ENCODE measurements at regions not wholly inside any gene's neighbourhood (a gene's known extent, or its start where the extent isn't known, plus 50 kb on each side); places are given as distances from the start of the nearest gene placed in this dataset.

DNA sequence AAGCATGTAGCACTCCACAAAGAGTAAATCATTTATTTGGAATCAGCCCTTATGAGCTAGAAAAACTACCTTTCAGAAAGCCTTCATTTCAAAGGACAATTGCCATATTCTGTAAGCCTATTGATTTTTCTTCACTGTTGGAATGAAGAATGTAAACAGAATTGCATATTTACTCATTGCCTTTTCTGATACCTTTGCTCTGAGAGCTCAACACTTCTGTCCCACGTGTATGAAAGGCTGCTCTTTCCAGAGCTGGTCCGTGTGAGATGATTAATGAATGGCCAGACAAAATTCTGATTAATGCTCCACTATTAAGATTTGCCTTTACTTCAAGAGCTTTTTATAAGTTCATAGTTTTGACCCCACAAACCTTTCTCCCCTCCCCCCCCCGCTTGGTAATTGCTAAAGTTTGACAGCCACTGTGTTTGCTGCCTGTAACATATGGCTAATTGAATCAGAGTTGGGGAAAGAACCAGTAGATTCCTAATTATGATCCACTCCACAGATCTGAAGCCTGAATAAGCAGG lies 63.0 kb upstream of the PLEKHA5 start:
- H4K8ac ChIP-seq (ENCODE audit: low read length), result no peak overlapping the region
- 25% methylated on average over 2 of the region's 3 CpGs for WGBS
- H3K9me3 ChIP-seq (ENCODE audit: control insufficient read depth, low read length), result no peaks in the 10 kb centered on the region

DNA sequence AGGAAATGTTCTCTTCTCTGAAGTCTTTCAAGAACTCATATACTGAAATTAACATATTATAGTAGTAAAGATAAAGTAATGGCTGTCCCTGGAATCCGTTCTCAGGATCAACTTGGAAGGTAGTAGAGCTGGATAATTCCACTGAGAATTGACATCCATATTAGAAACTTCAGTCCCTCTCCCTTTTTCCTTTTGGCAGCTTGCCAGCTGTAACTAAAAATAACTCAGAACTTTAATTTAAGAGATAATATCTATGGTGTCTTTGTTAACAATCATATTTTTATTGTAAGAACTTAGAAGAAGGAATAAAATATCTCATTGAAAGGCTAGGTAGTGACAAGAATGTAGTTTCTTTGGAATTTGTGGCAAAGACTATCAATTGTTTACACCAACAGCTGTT lies 61.4 kb upstream of the PLEKHA5 start:
- Histone ChIP-seq H3K36me3 (ENCODE audit: control insufficient read depth in 1 of 2, insufficient read depth in 2 of 2, low read depth in 1 of 2, low read length in 2 of 2) (no peaks in the 10 kb centered on the region), H2BK120ac (ENCODE audit: low read depth, low read length) (no peak overlapping the region), H3K14ac (ENCODE audit: low read length in 2 of 2) (no peak overlapping the region), H2BK15ac (ENCODE audit: low read depth, poor library complexity, severe bottlenecking) (no peak overlapping the region), H3K18ac (ENCODE audit: low read depth in 1 of 2, low read length in 2 of 2) (no peak overlapping the region), H3K79me1 (replicated peaks; ENCODE audit: low read length, poor library complexity, severe bottlenecking) (no peaks in the 10 kb centered on the region), H3K9ac (ENCODE audit: low read length) (no peak overlapping the region), H3K4me1 (ENCODE audit: control insufficient read depth, insufficient read depth, low read depth, low read length) (peaks cover 1% of the 10 kb centered on the region), H2AFZ (ENCODE audit: low read depth, low read length) (no peak overlapping the region), H2BK5ac (ENCODE audit: low read depth, low read length, poor library complexity, severe bottlenecking) (no peak overlapping the region), H3K27ac (ENCODE audit: low read length, poor library complexity, severe bottlenecking) (no peak overlapping the region), H2BK12ac (ENCODE audit: low read length in 2 of 2) (no peak overlapping the region), H3K27me3 (ENCODE audit: control insufficient read depth in 1 of 2, insufficient read depth in 1 of 2, low read length in 2 of 2) (no peaks in the 10 kb centered on the region), H4K91ac (ENCODE audit: low read length) (no peak overlapping the region), H3K23ac (ENCODE audit: low read length in 2 of 2) (no peak overlapping the region), H2AK5ac (ENCODE audit: low read length, severe bottlenecking) (no peak overlapping the region), H4K8ac (ENCODE audit: low read length) (no peak overlapping the region), H3K4me2 (ENCODE audit: low read length, poor library complexity, severe bottlenecking) (no peak overlapping the region), H3K9me3 (ENCODE audit: control insufficient read depth, low read length) (no peaks in the 10 kb centered on the region), H3K4ac (ENCODE audit: low read depth in 1 of 2, low read length in 2 of 2) (no peak overlapping the region), H3K4me3 (ENCODE audit: insufficient read depth in 1 of 2, low read depth in 1 of 2, low read length in 2 of 2) (no peak overlapping the region)
- peak; percentile 15 for DNase-seq
- WGBS, result no CpG with 5 or more reads among the region's 1 CpG

More for the DNA sequence above, 63.0 kb upstream of the PLEKHA5 start:
- no peak overlapping the region for H2BK5ac ChIP-seq (ENCODE audit: low read depth, low read length, poor library complexity, severe bottlenecking)
- no peak overlapping the region for H4K91ac ChIP-seq (ENCODE audit: low read length)
- peak overlapping the region; percentile 16 for H3K27ac ChIP-seq (ENCODE audit: low read length, poor library complexity, severe bottlenecking)
- no peak overlapping the region for H3K4me2 ChIP-seq (ENCODE audit: low read length, poor library complexity, severe bottlenecking)
- H3K14ac ChIP-seq (ENCODE audit: low read length in 2 of 2), result no peak overlapping the region
- no peak overlapping the region for H2AFZ ChIP-seq (ENCODE audit: low read depth, low read length)
- H3K27me3 ChIP-seq (ENCODE audit: control insufficient read depth in 1 of 2, insufficient read depth in 1 of 2, low read length in 2 of 2), result no peaks in the 10 kb centered on the region
- H3K4me1 ChIP-seq (ENCODE audit: control insufficient read depth, insufficient read depth, low read depth, low read length), result peaks cover 1% of the 10 kb centered on the region
- H3K4me3 ChIP-seq (ENCODE audit: insufficient read depth in 1 of 2, low read depth in 1 of 2, low read length in 2 of 2), result no peak overlapping the region
- no peaks in the 10 kb centered on the region for H3K36me3 ChIP-seq (ENCODE audit: control insufficient read depth in 1 of 2, insufficient read depth in 2 of 2, low read depth in 1 of 2, low read length in 2 of 2)
- H3K9ac ChIP-seq (ENCODE audit: low read length), result no peak overlapping the region
- H2BK15ac ChIP-seq (ENCODE audit: low read depth, poor library complexity, severe bottlenecking), result no peak overlapping the region
- no peak overlapping the region for H3K4ac ChIP-seq (ENCODE audit: low read depth in 1 of 2, low read length in 2 of 2)
- no peaks in the 10 kb centered on the region for H3K79me1 ChIP-seq (replicated peaks; ENCODE audit: low read length, poor library complexity, severe bottlenecking)
- no peak overlapping the region for H3K23ac ChIP-seq (ENCODE audit: low read length in 2 of 2)
- DNase-seq, result no peak
- no peak overlapping the region for H2BK120ac ChIP-seq (ENCODE audit: low read depth, low read length)
- H3K18ac ChIP-seq (ENCODE audit: low read depth in 1 of 2, low read length in 2 of 2), result no peak overlapping the region
- no peak overlapping the region for H2AK5ac ChIP-seq (ENCODE audit: low read length, severe bottlenecking)
- H2BK12ac ChIP-seq (ENCODE audit: low read length in 2 of 2), result no peak overlapping the region

- no peak overlapping the region for H3K23ac ChIP-seq (ENCODE audit: low read length in 2 of 2)
- H4K8ac ChIP-seq (ENCODE audit: low read length), result no peak overlapping the region
- H3K4me3 ChIP-seq (ENCODE audit: insufficient read depth in 1 of 2, low read depth in 1 of 2, low read length in 2 of 2), result no peak overlapping the region
- H2BK12ac ChIP-seq (ENCODE audit: low read length in 2 of 2), result no peak overlapping the region
- no peaks in the 10 kb centered on the region for H3K36me3 ChIP-seq (ENCODE audit: control insufficient read depth in 1 of 2, insufficient read depth in 2 of 2, low read depth in 1 of 2, low read length in 2 of 2)
- DNase-seq, result no peak
- no peak overlapping the region for H3K4me2 ChIP-seq (ENCODE audit: low read length, poor library complexity, severe bottlenecking)
- H2AK5ac ChIP-seq (ENCODE audit: low read length, severe bottlenecking), result no peak overlapping the region
- peak overlapping the region in 1 of 2 experiments; percentile 41 for H3K4ac ChIP-seq (ENCODE audit: low read depth in 1 of 2, low read length in 2 of 2)
- no peak overlapping the region for H3K9ac ChIP-seq (ENCODE audit: low read length)
- no peaks in the 10 kb centered on the region for H3K79me1 ChIP-seq (replicated peaks; ENCODE audit: low read length, poor library complexity, severe bottlenecking)
- H3K18ac ChIP-seq (ENCODE audit: low read depth in 1 of 2, low read length in 2 of 2), result no peak overlapping the region
- no peak overlapping the region for H2BK120ac ChIP-seq (ENCODE audit: low read depth, low read length)
- H3K27ac ChIP-seq (ENCODE audit: low read length, poor library complexity, severe bottlenecking), result no peak overlapping the region
- H2AFZ ChIP-seq (ENCODE audit: low read depth, low read length), result no peak overlapping the region
- no peaks in the 10 kb centered on the region for H3K27me3 ChIP-seq (ENCODE audit: control insufficient read depth in 1 of 2, insufficient read depth in 1 of 2, low read length in 2 of 2)
- no peak overlapping the region for H2BK5ac ChIP-seq (ENCODE audit: low read depth, low read length, poor library complexity, severe bottlenecking)
- H2BK15ac ChIP-seq (ENCODE audit: low read depth, poor library complexity, severe bottlenecking), result no peak overlapping the region
- H3K4me1 ChIP-seq (ENCODE audit: control insufficient read depth, insufficient read depth, low read depth, low read length), result peaks cover 1% of the 10 kb centered on the region
- 92% methylated on average over 1 of the region's 1 CpG for WGBS
- H4K91ac ChIP-seq (ENCODE audit: low read length), result no peak overlapping the region
- H3K9me3 ChIP-seq (ENCODE audit: control insufficient read depth, low read length), result no peaks in the 10 kb centered on the region
- H3K14ac ChIP-seq (ENCODE audit: low read length in 2 of 2), result no peak overlapping the region
These were observed 59.2 kb upstream of the PLEKHA5 start for GRCh38 chr12:19070341-19070740.

DNA sequence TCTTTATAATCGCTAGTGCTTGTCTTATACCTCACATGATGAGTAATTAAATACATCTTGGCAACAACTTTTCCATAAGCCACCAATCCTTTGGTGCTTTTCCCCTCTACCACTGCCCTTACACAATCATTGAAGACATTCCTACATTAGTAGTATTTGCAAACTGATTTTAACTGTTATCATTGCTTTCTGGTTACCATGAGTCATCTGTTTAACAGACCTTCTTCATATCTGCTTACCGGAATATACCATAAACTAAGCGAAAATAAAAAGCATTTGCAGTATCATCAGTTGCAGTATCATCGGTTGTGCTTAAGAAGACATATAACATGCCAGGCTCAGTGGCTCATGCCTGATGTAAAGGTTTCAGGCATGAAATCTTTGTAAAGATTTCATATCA lies 54.8 kb upstream of the PLEKHA5 start:
- Histone ChIP-seq H2BK5ac (ENCODE audit: low read depth, low read length, poor library complexity, severe bottlenecking) (no peak overlapping the region), H3K4me2 (ENCODE audit: low read length, poor library complexity, severe bottlenecking) (no peak overlapping the region), H4K8ac (ENCODE audit: low read length) (no peak overlapping the region), H2AFZ (ENCODE audit: low read depth, low read length) (no peak overlapping the region), H3K36me3 (ENCODE audit: control insufficient read depth in 1 of 2, insufficient read depth in 2 of 2, low read depth in 1 of 2, low read length in 2 of 2) (no peaks in the 10 kb centered on the region), H3K27ac (ENCODE audit: low read length, poor library complexity, severe bottlenecking) (no peak overlapping the region), H3K18ac (ENCODE audit: low read depth in 1 of 2, low read length in 2 of 2) (no peak overlapping the region), H3K9me3 (ENCODE audit: control insufficient read depth, low read length) (no peaks in the 10 kb centered on the region), H4K91ac (ENCODE audit: low read length) (no peak overlapping the region), H3K4me1 (ENCODE audit: control insufficient read depth, insufficient read depth, low read depth, low read length) (peaks cover 1% of the 10 kb centered on the region), H3K14ac (ENCODE audit: low read length in 2 of 2) (no peak overlapping the region), H2BK15ac (ENCODE audit: low read depth, poor library complexity, severe bottlenecking) (no peak overlapping the region), H2BK120ac (ENCODE audit: low read depth, low read length) (no peak overlapping the region), H3K4ac (ENCODE audit: low read depth in 1 of 2, low read length in 2 of 2) (no peak overlapping the region), H3K27me3 (ENCODE audit: control insufficient read depth in 1 of 2, insufficient read depth in 1 of 2, low read length in 2 of 2) (no peaks in the 10 kb centered on the region), H3K9ac (ENCODE audit: low read length) (no peak overlapping the region), H3K23ac (ENCODE audit: low read length in 2 of 2) (no peak overlapping the region), H2BK12ac (ENCODE audit: low read length in 2 of 2) (no peak overlapping the region), H2AK5ac (ENCODE audit: low read length, severe bottlenecking) (no peak overlapping the region), H3K4me3 (ENCODE audit: insufficient read depth in 1 of 2, low read depth in 1 of 2, low read length in 2 of 2) (no peak overlapping the region), H3K79me1 (replicated peaks; ENCODE audit: low read length, poor library complexity, severe bottlenecking) (no peaks in the 10 kb centered on the region)
- WGBS, result 66% methylated on average over 4 of the region's 4 CpGs
- peak; percentile 59 for DNase-seq
